HG02759 (cell line): ENCODE measurements at regions not wholly inside any gene's neighbourhood (a gene's known extent, or its start where the extent isn't known, plus 50 kb on each side); places are given as distances from the start of the nearest gene placed in this dataset.
"Not testable (repeated sequence)": the region's sequence is repeated elsewhere in the genome, so short reads cannot be mapped to it uniquely, and the experiment has no call there.

Experiments used
- ATAC-seq: cut with Tn5 transposase; IDR thresholded peaks from one replicate; pipeline ENCODE4 v1.9.1; 2021; ENCODE audit warnings: mild to moderate bottlenecking, moderate library complexity; ENCODE audit not compliant: unreplicated experiment

DNA sequence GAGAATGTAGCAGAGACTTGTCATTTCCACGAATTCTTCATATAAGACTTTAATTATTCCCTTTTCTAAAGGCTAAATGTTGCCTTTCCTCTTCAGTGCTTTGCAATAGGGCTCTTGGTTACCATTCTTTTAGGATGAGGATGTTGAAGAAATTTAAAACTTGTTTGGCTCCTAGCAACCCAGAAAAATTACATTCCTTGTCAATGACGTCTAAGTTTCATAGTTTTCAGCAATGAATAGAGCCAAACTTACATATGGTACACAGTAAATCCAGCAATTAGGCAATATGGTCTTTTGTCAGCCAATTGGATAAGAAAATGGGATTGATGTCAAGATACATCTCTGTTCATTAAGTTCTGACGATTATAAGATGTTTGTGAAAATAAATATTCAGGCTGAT lies 1639.6 kb upstream of the PCDH10 start:
- no peak for ATAC-seq

DNA sequence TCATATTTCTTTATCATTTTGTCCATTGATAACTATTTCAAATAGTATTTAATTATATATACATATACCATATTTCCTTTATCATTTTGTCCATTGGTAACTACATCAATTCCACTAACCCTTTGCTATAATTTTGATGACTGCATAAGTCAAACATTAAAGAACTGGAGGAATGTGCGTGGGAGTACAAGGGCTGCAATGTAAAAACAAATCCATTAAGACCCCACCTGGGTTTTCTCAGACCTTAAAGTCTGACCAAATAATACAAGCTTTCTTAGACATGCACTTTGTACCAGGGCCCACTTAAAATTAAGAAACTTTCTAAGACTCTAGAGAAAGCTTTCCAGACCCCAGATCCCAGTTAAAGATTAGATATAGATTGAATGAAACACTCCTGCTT lies 1622.4 kb upstream of the PCDH10 start:
- no peak for ATAC-seq

DNA sequence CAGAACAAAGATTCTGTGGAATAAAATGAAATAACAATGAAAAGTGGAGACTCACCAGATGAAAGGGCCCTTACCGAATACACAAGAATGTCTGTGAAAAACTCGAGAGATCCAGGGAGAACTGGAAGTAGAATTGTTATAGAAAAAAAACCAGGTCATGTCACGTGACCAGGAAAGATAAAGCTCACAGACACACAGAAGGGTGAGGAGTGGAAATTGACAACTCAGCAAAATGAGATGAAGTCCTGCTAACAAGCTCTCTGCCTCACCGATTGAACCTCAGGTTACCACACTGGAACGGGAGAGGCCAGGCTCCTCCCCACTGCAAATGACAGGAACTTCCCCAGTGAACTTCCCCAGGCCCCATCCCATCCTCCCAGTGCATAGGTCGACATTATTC lies 1618.0 kb upstream of the PCDH10 start:
- ATAC-seq = no peak

DNA sequence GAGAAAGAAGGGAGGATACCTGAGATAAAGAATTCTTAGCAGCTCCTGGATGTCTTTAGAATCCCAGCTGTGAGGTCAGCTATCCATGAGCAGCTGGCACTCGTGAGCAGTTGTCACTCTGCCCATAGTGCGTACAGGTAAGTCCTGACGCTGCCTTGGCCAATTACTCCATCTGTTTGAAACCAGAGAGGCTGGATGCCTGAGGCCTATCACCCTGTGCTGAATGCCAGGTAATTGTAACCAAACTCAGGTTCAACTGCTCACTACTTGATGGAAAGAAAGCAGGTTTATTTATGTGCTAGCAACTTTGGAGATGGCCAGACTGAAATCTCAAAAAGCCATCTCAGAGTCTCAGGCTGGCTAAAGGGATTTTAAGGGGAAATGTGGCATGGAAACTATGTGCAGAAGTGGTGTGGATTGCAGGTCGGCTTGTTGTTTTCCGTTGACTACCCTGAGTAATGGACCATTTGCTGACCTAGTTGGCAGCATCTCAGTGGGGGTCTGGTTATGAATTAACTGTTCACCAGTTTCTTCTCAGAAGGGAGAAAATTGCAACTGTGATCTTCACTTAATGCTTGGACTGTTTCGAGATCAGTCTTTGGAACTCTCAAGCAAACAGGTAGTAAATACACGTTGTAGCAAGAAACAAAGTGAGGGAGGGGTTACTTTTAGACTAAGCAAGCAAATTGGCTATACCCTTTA lies 1614.0 kb upstream of the PCDH10 start:
- ATAC-seq = no peak

DNA sequence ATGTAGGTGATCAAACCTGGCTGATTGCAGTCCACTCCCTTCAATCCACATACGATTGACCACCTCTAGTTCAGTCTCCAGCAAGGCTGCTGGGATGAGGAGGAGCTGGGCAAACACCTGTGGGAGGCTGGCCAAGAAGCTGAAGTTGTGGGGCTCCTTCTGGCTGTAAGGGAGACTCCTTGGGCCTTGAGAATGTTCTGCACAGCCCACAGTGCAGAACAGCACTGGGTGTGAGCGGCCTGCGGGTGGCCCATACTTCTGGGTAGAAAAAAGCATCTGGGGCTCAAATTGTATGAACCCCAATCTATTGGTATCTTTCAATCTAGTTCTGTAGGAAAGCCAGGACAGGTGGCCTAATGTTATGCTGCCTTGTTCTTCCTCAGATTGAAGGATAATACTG lies 1608.8 kb upstream of the PCDH10 start:
- ATAC-seq = no peak

DNA sequence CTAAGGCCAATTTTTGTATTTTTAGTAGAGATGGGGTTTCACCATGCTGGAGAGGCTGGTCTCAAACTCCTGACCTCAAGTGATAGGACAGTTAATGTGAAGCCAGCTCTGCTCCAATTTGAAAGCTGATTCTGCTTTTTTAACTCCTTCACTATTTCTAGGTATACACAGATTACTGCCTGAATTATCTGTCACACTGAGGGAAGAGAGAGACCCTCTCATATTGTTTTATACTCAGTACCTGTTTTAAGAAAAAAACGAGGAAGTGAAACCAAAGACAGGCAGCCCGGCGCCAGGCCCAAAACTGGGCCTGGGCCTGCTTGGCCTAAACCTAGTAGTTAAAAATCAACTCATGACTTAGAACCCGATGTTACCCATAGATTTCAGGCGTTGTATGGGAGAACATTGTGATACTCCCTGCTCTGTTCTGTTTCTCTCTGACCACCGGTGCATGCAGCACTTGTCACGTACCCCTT lies 1601.5 kb upstream of the PCDH10 start:
- peak; percentile 88 for ATAC-seq

DNA sequence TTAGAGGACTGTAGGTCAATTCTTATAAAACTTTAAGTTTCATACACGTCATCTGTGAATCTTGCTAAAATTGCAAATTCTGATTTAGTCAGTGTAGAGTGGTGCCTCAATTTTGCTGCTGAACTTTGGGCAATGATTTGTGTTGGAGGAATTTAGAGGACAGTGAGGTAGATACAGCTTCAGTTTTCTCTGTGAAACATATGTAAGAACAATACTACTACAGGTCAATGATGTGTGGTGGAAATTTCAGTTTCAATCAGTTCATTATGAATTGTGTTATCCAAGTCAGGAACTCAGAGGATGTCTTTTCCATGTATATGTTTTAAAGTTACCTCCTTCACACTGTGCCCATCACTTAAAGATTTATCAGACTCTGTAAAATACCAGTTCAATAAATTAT lies 1597.8 kb upstream of the PCDH10 start:
- no peak for ATAC-seq

DNA sequence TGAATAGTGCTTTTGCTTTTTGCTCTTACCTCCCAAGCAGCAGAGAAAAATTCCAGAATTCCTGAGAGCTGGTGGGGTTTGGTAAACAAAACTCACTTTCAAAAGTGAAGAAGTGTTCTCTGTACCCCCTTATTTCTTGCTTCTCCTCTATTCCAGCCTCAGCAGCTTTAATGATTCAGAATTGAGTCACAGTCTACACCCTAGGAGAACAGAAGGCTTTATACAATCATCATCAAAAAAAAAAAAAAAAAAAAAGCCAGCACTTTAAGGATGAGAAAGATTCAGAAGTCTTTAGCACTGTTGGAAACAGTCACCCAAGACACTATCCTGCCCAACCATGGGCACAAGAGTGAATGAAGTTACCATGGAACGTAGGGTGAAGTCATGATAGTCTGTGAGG lies 1583.1 kb upstream of the PCDH10 start:
- ATAC-seq = no peak

DNA sequence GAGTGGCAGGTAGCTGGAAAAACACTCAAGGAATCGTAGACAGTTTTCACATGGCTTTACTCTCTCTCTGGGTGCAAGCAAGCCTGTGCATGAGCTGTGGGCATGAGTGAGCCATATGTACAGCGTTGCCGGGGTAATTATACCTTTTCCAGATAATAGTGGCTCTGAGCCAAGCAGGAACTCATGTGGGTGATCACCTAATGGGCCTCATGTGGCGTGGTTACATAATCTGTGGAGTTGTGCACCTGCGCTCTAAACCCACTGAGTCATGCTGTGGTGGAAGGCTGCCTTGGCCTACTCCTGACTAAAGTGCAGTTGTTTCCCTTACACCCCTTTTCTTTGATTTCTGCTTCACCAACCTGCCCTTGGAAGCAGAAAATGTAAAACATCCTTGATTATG lies 1564.5 kb upstream of the PCDH10 start:
- no peak for ATAC-seq

DNA sequence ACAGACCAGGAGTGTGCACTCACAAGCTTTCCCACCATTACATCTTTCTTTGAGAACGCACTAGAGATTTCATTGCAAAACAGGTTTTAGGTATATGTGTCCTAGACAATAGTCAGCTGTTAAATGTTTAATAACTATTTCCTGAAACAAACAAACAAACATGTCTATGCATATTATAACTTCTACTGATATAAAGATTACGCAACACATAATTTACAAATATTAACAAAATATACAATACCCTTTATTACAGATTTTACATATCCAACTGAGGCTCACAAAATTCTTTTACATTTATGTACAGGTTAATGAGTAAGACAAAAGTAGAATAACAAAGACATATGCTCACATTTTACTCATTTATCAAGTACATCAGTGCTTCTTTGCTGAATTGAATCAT lies 1554.0 kb upstream of the PCDH10 start:
- ATAC-seq = no peak

DNA sequence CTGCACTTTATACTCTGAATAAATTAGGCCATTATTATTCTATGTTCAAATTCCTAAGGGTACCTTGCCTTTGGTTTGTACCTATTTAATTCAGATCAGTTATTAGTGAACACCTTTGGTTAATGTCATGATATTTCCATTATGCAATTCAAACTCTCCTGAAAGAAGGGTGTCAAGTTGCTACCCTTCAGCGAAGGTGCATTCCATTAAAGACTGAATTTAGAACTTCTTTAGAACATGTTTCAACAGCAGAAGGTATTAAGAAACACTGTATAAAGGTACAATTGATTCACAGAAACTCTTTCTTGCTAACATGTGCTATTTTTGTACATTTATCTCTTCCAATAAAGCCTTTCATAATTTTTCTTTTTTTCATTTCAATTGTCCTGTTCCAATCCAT lies 1545.4 kb upstream of the PCDH10 start:
- no peak for ATAC-seq

DNA sequence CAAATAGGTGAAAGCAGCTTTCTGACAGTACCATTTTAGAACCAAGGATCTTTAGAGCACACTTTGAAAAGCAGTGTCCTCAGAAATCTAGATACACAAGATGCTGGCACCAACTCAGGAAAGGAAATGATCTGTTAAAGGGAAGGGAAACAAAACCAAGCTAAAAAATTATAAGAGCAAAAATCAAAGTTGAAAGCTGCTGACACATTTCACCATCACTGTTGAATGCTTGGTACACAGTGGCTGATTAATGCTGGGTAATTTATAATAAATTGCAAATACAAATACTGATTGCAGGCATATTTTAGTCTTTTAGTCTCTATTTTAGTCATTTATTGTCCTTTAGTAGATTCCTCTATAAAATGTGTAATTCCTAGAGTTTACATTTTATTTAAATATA lies 1540.1 kb upstream of the PCDH10 start:
- ATAC-seq = no peak

DNA sequence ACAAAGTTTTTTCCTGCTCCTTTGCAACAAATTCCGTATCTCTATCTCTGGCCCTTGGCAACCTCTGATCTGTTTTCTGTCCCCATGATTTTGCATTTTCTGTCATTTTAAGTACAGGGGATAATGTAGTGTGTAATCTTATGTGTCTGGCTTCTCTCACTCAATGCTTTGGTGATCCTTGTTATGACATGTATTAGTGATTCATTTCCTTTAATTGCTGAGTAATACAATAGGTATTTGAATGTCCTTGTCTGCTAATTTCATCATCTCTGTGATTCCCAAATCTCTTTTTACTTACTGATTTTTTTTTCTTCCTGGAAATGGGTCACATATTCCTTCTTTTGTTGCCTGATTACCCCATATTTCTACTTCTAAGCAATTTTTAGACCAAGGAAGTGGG lies 1538.6 kb upstream of the PCDH10 start:
- not testable (repeated sequence) for ATAC-seq

DNA sequence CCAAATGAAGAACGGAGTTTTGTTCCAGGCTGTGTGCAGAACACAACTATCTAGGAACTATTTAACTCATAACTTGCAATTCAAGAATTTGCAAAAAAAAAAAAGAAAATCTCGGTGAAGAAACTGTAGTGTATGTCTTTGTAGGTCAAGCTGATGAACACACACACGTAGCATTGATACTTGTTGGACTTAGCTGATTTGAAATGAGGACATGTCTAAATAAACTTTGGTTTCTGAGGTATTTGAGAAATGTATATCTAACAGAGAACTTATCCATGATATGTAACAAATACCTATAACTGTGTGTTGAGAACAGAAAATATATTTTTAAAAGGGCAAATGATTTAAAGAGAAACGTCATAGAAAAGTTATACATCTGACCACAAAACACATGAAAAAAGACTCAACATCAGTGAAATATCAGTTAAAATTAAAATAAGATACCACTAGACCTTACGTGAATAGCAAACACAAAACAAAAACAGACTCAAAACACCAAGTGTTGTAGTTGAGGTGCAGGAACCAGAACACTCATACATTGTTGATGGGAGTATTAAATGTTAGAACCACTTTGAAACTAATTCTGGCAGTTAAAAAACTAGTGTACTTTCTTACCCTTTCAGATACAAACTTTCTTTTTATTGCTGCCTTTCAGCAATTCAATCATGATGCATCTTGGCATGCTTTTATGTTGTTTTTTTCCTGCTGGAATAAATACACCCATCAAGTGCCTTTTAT lies 1535.8 kb upstream of the PCDH10 start:
- ATAC-seq = no peak

DNA sequence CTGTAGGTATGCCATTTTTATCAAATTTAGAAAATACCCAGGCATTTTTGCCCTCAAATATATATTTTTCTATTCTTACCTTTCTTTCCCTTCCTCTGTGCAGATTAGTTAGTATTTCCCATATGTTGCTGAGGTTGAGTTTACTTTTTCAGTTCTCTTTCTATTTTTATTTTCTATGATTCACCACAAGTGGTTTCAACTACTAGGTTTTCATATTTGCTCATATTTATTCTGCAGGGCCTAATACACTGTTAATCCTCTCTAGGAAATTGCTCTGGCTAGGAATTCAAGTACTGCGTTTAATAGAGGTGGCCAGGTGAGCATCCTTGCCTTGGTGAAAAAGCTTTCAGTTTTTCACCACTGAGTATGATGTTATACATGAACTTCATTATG lies 1535.3 kb upstream of the PCDH10 start:
- ATAC-seq = no peak

DNA sequence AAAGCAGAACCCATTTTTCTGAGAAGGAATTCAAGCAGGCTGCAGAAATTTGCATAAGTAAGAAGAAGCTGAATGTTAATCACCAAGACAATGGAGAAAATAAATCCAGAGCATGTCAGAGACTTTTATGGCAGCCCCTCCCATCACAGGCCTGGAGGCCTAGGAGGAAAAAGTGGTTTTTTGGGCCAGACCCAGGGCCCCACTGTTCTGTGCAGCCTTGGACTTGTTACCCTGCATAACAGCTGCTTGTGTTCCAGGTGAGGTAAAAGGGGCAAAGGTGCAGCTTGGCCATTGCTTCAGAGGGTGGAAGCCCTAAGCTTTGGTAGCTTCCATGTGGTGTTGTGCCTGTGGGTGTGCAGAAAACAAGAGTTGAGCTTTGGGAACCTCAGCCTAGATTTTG lies 1516.2 kb upstream of the PCDH10 start:
- no peak for ATAC-seq

DNA sequence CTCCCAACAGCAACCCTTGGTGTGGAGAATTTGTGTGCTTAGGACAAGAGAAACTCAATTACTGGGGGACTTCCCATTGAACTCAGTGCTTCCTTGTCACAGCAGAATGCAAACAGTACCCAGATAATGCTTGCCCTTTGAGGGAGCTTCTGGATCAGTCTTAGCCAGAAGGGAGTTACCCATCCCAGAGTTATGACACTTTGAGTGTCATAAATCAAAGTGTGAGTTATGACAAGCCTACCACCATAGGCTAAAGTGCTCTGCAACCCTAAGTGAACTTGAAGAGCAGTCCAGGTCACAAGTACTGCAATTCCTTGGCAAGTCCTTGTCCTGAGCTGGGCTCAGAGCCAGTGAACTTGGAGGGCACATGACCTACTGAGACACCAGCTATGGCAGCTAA lies 1513.9 kb upstream of the PCDH10 start:
- ATAC-seq = no peak

DNA sequence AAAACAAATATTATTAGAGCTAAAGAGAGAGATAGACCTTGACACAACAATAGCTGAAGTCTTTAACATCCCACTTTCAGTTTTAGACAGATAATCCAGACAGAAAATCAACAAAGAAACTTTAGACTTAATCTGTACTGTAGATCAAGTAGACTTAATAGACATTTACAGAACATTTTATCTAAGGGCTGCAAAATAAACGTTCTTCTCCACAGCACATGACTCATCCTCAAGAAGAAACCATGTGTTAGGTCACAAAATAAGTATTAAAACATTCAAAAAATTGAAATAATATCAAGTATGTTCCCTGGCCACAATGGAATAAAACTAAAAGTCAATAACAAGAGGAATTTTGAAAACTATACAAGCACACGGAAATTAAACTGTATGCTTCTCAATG lies 1510.3 kb upstream of the PCDH10 start:
- ATAC-seq = no peak

DNA sequence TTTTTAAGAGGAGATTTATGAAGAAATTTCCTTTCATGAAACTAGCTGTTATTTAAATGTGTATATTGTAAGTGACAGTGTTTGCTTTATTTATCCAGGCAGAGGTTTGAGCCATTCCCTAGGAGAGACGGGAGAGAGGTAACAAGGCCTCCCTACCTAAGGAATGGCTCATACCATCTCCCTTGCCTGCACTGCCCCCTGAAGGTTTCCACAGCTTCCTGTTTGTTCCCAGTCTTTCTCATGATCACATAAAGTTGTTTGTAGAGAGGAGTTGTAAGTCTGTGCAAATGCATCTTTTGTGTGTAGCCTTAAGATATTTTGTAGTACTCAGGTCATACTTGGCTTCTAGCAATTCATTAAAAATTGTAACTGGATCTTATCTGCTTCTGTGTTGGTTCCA lies 1504.5 kb upstream of the PCDH10 start:
- ATAC-seq = no peak

DNA sequence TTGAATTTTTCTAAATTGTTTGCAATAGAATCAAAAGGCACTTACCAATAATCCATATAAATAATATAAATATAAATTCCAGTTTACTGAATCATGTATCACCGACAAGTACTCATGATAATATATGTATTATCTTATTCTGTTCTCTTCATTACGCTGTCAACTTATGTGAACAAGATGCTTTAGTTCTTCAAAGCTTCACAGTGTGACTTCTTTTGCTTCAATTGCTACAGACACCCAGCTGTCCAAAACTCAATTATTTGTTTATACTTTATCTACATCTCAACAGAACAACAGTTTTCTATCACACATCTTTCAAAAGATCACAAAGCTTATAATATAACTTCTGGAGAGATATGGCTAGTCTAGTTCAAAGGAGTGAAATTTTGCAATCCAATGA lies 1499.9 kb upstream of the PCDH10 start:
- no peak for ATAC-seq

DNA sequence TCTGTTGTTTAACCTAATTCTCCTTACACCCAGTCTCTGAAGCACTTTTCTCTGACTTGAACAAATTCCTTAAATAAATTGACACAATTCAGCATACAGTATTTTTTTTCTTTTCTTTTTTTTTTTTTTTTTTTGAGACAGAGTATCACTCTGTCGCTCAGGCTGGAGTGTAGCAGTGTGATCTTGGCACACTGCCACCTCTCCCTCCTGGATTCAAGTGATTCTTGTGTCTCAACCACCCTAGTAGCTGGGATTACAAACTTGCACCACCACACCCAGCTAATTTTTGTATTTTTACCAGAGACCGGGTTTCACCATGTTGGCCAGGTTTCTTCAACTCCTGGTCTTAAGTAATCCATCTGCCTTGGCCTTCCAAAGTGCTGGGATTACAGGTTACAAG lies 1498.1 kb upstream of the PCDH10 start:
- no peak for ATAC-seq

DNA sequence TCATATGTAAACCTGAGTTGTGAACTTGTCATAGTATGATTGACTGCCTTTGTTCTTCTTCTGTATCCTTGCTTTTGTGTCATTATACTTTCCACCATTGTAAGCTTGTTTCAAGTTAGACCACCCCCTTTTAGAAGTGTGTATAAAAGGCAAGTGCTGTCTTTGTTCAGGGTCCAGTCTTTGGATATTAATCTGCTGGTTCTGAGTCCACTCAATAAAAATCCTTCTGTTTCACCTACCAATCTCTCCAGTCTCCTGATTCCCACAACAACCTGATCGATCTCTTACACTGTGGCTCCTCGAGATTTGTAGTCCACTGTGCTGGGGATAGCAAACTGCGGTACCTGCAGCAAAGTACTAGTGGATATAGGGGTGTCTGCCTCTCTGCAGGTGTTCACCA lies 1465.8 kb upstream of the PCDH10 start:
- not testable (repeated sequence) for ATAC-seq

DNA sequence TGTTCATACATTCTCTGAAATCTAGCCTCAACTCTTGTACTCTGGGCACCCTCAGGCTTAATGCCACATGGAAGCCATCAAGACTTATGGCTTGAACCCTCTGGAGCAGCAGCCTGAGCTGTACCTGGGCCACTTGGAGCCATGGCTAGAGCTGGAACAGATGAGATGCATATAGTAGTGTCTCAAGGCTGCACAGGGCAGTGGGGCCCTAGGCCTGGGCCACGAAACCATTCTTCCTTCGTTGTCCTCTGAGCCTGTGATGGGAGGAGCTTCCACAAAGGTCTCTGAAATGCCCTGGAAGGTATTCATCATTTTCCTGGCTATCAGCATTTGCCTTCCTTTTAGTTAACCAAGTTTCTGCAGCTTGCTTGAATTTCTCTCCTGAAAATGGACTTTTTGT lies 1427.2 kb upstream of the PCDH10 start:
- ATAC-seq = no peak
